Loucy (cell line): ENCODE measurements at regions not wholly inside any gene's neighbourhood (a gene's known extent, or its start where the extent isn't known, plus 50 kb on each side); places are given as distances from the start of the nearest gene placed in this dataset.

Source experiments
- H2AFZ ChIP-seq: fragments of 200-600 bp; sonication (generic); 2 replicates; pipeline ENCODE4 v1.6.0; 2016; ENCODE audit warnings: antibody characterized with exemption, mild to moderate bottlenecking, low read length, moderate library complexity
- H3F3A ChIP-seq: fragments of 200-600 bp; 2 replicates; pipeline ENCODE4 v1.6.0; 2016; ENCODE audit warnings: antibody characterized with exemption, low read depth, mild to moderate bottlenecking
- H3K27me3 ChIP-seq: fragments of 200-600 bp; sonication (generic); 2 replicates; pipeline ENCODE4 v1.6.1; 2014; ENCODE audit warnings: low read length, mild to moderate bottlenecking; ENCODE audit not compliant: insufficient read depth, poor library complexity, severe bottlenecking
- H3K36me3 ChIP-seq: fragments of 200-600 bp; sonication (generic); 2 replicates; pipeline ENCODE4 v1.6.1; 2016; ENCODE audit warnings: low read length; ENCODE audit not compliant: insufficient read depth
- H3K4me1 ChIP-seq: fragments of 200-600 bp; sonication (generic); 2 replicates; pipeline ENCODE4 v1.5.1; 2014; ENCODE audit warnings: low read length, mild to moderate bottlenecking; ENCODE audit not compliant: insufficient read depth, poor library complexity, severe bottlenecking
- H3K4me2 ChIP-seq: fragments of 200-600 bp; sonication (generic); 2 replicates; pipeline ENCODE4 v1.6.0; 2014; ENCODE audit warnings: antibody characterized with exemption, low read length, low read depth, mild to moderate bottlenecking; ENCODE audit not compliant: poor library complexity, severe bottlenecking
- H3K4me3 ChIP-seq: fragments of 200-600 bp; sonication (generic); 2 replicates; pipeline ENCODE4 v1.5.1; 2014; ENCODE audit warnings: low read length, mild to moderate bottlenecking, mixed read lengths; ENCODE audit not compliant: poor library complexity, severe bottlenecking
- H3K79me2 ChIP-seq: fragments of 200-600 bp; sonication (generic); 2 replicates; pipeline ENCODE4 v1.6.1; 2014; ENCODE audit warnings: low read length; ENCODE audit not compliant: insufficient read depth
- H3K9ac ChIP-seq: fragments of 200-600 bp; sonication (generic); 2 replicates; pipeline ENCODE4 v1.6.0; 2014; ENCODE audit warnings: mild to moderate bottlenecking, low read depth, low read length, moderate library complexity; ENCODE audit not compliant: poor library complexity, severe bottlenecking
- H3K9me2 ChIP-seq: fragments of 200-600 bp; sonication (generic); replicated peaks from 2 replicates; pipeline ENCODE4 v1.6.1; 2016; ENCODE audit warnings: low read depth, low read length, mixed read lengths
- H3K9me3 ChIP-seq: fragments of 200-600 bp; sonication (generic); 2 replicates; pipeline ENCODE4 v1.6.1; 2014; ENCODE audit warnings: mild to moderate bottlenecking, antibody characterized with exemption, low read length, low read depth; ENCODE audit not compliant: insufficient read depth
- H4K20me1 ChIP-seq: fragments of 200-600 bp; sonication (generic); 2 replicates; pipeline ENCODE4 v1.6.0; 2014; ENCODE audit warnings: antibody characterized with exemption, low read length, mild to moderate bottlenecking; ENCODE audit not compliant: insufficient read depth, poor library complexity, severe bottlenecking
- EZH2phosphoT487 ChIP-seq: fragments of 200-600 bp; IDR thresholded peaks from 2 replicates; pipeline ENCODE4 v1.6.1; 2018; ENCODE audit warnings: antibody characterized with exemption, mild to moderate bottlenecking, moderate library complexity, borderline replicate concordance
- TF ChIP-seq, protein P1 (sequence below): fragments of 200-600 bp; sonication (generic); conservative IDR thresholded peaks from 2 replicates; pipeline ENCODE4 v1.5.1; 2014; ENCODE audit warnings: mild to moderate bottlenecking, antibody characterized with exemption, low read length

DNA sequence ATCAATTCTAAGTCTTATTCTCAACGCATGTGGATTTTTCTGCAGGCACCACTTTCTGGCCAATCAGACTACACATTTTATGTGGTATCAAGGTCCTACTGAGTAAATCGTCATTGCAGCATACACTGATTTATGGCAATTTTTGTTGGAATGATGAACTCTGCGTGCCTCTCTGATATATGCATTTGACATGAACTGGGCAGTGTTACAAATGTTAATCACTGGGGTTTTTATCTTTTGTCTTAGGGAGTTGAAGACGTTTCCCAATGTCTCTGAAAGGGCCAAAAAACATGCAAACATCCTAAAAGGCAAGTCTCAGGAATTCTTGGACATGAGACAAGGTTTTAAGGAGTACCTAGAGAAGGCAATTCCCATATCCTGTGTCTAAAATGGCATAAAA is 809.5 kb upstream of the CELF2 start:
- H3K9me2 ChIP-seq, result no peaks in the 10 kb centered on the region
- H3K4me2 ChIP-seq, result no peak overlapping the region
- no peak overlapping the region for H3K4me3 ChIP-seq
- H3K9me3 ChIP-seq, result peaks cover 4% of the 10 kb centered on the region; the same call in 1 of the 2 replicates
- no peaks in the 10 kb centered on the region for H4K20me1 ChIP-seq
- no peaks in the 10 kb centered on the region for H3F3A ChIP-seq
- H3K79me2 ChIP-seq, result no peaks in the 10 kb centered on the region
- no peak overlapping the region for H3K9ac ChIP-seq
- no peaks in the 10 kb centered on the region for H3K36me3 ChIP-seq
- no peak overlapping the region for H2AFZ ChIP-seq
- no peaks in the 10 kb centered on the region for H3K27me3 ChIP-seq
- no peak for TF ChIP-seq EZH2phosphoT487
- TF ChIP-seq, protein P1, sequence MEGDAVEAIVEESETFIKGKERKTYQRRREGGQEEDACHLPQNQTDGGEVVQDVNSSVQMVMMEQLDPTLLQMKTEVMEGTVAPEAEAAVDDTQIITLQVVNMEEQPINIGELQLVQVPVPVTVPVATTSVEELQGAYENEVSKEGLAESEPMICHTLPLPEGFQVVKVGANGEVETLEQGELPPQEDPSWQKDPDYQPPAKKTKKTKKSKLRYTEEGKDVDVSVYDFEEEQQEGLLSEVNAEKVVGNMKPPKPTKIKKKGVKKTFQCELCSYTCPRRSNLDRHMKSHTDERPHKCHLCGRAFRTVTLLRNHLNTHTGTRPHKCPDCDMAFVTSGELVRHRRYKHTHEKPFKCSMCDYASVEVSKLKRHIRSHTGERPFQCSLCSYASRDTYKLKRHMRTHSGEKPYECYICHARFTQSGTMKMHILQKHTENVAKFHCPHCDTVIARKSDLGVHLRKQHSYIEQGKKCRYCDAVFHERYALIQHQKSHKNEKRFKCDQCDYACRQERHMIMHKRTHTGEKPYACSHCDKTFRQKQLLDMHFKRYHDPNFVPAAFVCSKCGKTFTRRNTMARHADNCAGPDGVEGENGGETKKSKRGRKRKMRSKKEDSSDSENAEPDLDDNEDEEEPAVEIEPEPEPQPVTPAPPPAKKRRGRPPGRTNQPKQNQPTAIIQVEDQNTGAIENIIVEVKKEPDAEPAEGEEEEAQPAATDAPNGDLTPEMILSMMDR, result no peak
- H3K4me1 ChIP-seq, result no peaks in the 10 kb centered on the region

DNA sequence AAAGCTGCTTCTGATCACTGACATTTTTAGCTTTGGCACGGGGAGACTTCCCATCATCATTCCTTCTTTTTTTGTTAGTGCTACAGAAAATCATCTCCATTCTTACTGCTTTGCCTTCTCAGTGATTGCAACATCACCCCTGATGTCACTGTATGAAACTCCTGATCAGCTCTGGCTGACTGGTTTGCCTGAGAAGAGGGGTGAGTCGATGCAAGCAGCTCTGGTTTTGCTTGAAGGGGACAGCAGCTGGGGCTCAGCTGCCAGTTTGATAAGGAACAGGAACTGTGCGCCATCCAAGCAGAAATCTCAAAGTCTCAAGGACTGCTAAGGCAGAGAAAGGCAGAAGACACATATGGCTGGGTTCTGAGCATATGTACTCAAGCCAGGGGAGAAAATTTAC is 808.5 kb upstream of the CELF2 start:
- H3K27me3 ChIP-seq, result no peaks in the 10 kb centered on the region
- no peak overlapping the region for H3K9ac ChIP-seq
- no peaks in the 10 kb centered on the region for H4K20me1 ChIP-seq
- no peaks in the 10 kb centered on the region for H3K79me2 ChIP-seq
- H3K36me3 ChIP-seq, result no peaks in the 10 kb centered on the region
- TF ChIP-seq EZH2phosphoT487, result no peak
- TF ChIP-seq, protein P1, result no peak
- H3K4me1 ChIP-seq, result no peaks in the 10 kb centered on the region
- no peaks in the 10 kb centered on the region for H3F3A ChIP-seq
- H3K4me2 ChIP-seq, result no peak overlapping the region
- no peak overlapping the region for H3K4me3 ChIP-seq
- H3K9me2 ChIP-seq, result no peaks in the 10 kb centered on the region
- H3K9me3 ChIP-seq, result peaks cover 4% of the 10 kb centered on the region; the same call in 1 of the 2 replicates
- no peak overlapping the region for H2AFZ ChIP-seq

DNA sequence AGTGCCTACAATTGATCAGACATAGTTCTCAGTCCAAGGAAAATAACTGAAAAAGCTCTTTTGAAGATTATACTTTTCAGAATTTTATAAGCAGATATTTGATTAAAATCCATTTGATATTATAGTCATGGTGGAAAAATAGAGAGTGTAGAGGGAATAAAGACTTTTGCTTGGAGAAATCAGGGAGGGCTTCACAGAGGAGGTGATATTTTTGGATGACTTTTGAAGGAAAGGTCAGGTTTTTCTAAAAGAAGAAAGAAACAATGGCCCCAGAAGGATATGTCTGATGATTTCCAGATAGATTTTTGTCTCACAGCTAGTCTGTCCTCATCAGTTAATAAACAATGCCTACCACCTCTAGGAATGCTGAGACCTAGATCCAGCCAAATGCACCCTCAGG is 806.3 kb upstream of the CELF2 start:
- Histone ChIP-seq H3K9ac (no peak overlapping the region), H3K9me2 (no peaks in the 10 kb centered on the region), H3K79me2 (no peaks in the 10 kb centered on the region), H3K27me3 (no peaks in the 10 kb centered on the region), H3K4me1 (no peaks in the 10 kb centered on the region), H3F3A (no peaks in the 10 kb centered on the region), H3K36me3 (no peaks in the 10 kb centered on the region), H3K4me2 (no peak overlapping the region), H2AFZ (no peak overlapping the region), H4K20me1 (no peaks in the 10 kb centered on the region), H3K9me3 (no peaks in the 10 kb centered on the region), H3K4me3 (no peak overlapping the region)
- TF ChIP-seq EZH2phosphoT487, result no peak
- TF ChIP-seq, protein P1, result no peak
